RPMI8226 (cell line): ENCODE measurements at regions not wholly inside any gene's neighbourhood (a gene's known extent, or its start where the extent isn't known, plus 50 kb on each side); places are given as distances from the start of the nearest gene placed in this dataset.
"Not testable (repeated sequence)": the region's sequence is repeated elsewhere in the genome, so short reads cannot be mapped to it uniquely, and the experiment has no call there.

ENCODE experiments used
- DNase-seq: peaks from one replicate; pipeline ENCODE4 v3.0.0-alpha.2; 2015

DNA sequence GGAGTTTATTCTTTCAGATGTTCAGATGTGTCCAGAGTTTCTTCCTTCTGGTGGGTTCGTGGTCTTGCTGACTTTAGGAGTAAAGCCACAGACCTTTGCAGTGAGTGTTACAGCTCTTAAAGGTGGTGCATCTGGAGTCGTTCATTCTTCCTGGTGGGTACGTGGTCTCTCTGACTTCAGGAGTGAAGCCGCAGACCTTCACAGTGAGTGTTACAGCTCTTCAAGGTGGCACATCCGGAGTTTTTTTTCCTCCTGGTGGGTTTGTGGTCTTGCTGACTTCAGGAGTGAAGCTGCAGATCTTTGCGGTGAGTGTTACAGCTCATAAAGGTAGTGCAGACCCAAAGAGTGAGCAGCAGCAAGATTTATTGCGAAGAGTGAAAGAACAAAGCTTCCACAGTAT is 1263.2 kb downstream of the REEP3 start:
- DNase-seq: not testable (repeated sequence)

- no peak for DNase-seq
These were observed 1264.6 kb downstream of the REEP3 start for GRCh38 chr10:64785816-64786215.

DNA sequence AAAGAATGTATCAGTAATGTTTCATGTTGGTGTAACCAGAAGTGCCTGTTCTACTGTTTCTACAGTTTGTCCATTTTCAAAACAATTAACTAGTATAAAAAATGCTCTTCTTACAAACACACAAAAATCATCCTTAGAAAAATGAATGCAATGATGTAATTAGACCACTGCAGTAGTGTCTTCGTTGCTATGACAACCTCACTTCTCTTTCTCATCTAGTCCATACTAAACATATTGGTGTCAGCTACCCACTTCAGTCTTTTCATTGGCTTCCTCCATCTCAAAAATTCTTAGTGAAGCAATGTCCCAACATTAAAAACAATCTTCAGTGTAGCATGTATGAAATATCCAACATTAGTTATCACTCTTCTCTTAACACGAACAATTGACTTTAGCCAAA is 1265.8 kb downstream of the REEP3 start:
- no peak for DNase-seq

GRCh38 chr10:64795847-64796246 is 1274.6 kb downstream of the REEP3 start:
- DNase-seq: peak; percentile 25

DNA sequence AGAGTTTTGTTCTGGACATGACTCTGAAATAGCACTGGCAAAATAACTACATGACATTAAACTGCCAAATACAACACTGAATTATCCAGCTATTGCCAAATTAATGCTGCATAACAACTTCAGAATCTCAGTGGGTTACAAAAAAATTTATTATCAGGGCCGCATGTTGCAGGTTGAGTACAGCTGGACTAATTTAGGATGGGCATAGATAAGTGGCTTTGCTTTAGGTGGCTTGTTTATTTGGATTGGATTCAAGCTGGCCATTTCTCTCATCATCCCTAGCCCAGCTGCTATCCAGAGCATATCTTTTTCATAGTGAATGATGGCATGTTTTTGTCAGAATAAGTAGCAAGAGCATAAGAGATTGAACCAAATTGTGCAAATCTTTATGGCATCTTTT is 1277.1 kb downstream of the REEP3 start:
- no peak for DNase-seq

- not testable (repeated sequence) for DNase-seq
These were observed 1287.0 kb downstream of the REEP3 start for GRCh38 chr10:64808233-64808632.

DNA sequence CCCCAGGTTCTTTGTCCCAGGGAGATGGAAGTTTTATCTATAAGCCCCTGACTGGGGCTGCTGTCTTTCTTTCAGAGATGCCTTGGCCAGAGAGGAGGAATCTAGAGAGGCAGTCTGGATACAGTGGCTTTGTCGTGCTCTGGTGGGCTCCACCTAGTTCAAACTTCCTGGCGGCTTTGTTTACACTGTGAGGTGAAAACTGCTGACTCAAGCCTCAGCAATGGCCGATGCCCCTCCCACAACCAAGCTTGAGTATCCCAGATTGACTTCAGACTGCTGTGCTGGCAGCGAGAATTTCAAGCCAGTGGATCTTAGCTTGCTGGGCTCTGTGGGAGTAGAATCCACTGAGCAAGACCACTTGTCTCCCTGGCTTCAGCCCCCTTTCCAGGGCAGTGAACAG is 1288.8 kb downstream of the REEP3 start:
- peak; percentile 17 for DNase-seq

GRCh38 chr10:64813391-64813790 is 1292.2 kb downstream of the REEP3 start:
- DNase-seq: no peak

DNA sequence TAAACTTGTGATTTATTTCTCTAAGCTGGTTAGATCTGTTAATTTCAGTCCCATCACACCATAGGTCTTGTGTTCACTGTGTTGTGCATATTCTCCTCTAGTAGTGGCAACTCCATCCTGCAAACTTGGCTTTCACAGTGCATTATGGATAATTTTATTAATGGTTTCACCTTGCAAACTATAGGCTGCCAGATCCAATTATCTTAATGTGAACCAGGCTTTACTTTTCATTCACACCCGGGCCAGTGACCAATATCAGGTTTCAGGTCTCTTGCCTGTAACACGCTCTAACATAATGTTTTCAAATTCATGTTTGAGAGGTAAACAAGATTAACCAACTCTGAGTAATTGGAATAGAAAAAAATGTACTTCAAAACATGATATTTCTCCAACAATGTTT is 1293.0 kb downstream of the REEP3 start:
- DNase-seq: no peak

- DNase-seq: no peak
These were observed 1308.7 kb downstream of the REEP3 start for GRCh38 chr10:64829888-64830412.

DNA sequence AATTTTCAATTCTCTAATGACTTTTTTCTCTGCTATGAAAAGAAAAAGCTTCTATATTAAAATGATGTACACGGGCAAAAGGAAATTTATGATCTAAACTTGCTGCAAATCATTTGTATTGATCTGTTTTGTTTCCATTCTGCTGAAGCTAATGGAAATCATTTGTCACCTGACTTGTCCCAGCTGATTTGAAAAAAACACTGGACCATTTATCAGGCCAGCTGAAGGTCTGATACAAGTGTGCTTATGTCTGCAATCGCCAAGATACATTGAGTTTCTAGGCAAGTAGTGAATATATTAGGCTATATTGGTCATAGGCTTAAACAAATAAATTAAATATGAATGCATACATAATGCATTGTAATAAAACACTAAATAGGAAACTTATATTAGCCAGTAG is 1309.7 kb downstream of the REEP3 start:
- DNase-seq: no peak

DNA sequence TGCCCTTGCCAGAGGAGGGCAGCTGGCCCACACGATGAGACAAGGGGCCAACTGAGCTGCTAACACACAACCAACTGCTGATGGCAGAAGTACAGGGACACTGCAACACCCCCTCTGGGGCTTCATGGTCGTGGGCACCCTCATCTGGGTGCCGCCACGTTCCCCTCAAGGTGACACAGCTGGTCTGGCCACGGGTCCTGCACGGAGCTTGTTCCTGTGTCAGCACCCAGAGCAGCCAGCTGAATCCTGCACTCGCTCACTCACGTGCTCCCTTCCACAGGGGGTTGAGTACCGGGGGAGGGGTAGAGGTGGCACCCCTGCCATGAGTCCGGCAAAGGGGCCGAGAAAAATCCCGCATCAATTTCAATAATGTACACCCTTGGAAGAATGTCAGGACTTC is 1319.1 kb downstream of the REEP3 start:
- no peak for DNase-seq

GRCh38 chr10:64846700-64847099 is 1325.5 kb downstream of the REEP3 start:
- no peak for DNase-seq

DNA sequence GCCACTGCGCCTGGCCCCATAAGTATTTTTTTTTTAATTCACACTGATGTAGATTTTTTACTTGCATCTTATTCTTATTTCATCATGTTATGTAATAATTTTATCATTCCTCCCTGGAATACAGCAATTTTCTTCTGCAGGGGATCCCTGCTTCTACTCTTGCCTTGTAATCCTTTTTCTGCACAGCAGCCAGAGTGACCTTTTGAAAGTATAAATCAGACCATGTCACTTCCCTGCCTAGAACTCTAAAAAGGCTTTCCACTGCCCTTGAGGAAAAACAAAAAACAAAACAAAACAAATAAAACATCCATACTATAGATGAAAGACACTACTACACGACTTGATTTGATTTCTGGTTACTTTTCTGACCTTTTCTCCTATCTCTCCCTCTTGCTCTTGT is 1334.7 kb downstream of the REEP3 start:
- no peak for DNase-seq

DNA sequence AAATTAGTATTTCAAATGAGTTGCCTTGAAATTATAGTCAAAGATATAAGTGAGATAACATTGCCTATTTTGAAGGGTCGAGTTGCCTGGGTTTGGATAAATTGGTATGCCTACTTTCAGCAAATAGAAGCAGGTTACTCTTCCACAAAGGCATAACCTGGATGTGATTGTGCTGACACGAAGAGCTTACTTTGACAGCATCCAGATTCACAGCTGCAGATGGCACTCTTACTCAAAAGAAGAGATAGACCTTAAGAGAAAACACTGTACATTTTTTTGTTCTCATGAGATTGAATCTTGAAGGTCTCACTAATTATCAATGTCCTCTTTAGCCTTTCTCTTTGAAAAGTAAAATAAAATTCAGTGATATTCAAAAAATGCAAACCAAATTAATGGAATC is 1338.7 kb downstream of the REEP3 start:
- no peak for DNase-seq

DNA sequence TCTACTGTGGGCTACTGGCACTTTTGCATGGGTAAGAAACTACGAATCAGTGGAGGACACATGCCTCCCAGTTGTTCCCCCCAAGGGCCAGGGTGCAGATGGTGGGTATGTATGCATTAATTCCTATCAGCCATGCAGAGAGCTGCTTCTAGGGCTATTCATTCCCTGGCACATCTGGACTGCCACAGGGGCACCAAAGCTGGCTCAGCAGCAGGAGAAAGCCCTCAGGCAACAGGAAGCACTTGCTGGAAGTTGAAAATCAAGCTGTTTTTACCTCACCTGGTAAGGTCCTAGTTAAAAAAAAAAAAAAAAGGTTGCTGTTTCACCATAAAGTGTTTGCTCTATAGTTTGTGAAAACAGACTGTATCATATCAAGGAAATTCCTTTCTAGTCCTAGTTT is 1342.6 kb downstream of the REEP3 start:
- peak; percentile 23 for DNase-seq

- DNase-seq: no peak
These were observed 1346.3 kb downstream of the REEP3 start for GRCh38 chr10:64867501-64867962.

GRCh38 chr10:64873088-64873487 is 1351.9 kb downstream of the REEP3 start:
- DNase-seq: no peak

- DNase-seq: no peak
These were observed 1352.8 kb downstream of the REEP3 start for GRCh38 chr10:64873959-64874358.

GRCh38 chr10:64880546-64880945 is 1359.3 kb downstream of the REEP3 start:
- DNase-seq: no peak

- no peak for DNase-seq
These were observed 1360.1 kb downstream of the REEP3 start for GRCh38 chr10:64881257-64881656.

DNA sequence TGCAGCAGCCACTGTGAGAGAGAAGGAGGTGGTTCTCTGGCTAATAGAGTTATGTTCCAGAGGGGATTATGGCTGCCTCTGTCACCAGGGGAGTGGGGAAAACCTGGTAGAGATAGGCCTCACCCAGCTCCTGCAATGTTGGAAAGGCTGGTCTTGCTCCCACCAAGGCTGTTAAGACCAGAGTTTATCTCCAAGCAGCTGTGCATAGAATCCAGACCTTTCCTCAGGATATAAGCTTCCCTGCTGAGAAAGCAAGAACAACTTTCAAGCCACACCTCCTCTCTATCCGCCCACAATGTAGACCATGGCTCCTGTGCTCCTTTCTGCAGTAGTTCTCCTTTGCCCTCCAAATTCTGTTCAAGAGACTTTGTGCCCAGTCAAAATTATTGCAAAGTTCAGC is 1375.4 kb downstream of the REEP3 start:
- no peak for DNase-seq

DNA sequence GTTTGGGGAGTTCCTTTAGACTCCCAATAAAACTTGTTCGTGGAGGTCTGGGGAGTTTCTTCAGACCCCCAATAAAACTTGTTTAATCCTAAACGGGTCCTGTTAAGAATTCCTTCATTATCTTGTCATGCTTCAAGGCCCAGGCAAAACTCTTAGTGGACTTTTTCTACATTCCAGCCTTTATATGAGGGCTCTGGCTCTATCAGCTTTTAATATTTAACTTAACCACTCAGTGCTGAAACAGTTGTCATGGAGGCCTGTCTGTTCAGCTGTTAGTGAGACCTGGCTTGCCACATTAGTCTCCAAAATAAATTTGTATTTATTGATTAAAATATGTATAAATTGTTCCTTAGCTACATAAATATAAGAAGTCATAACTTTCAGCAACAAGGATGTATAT is 1385.1 kb downstream of the REEP3 start:
- DNase-seq: not testable (repeated sequence)

DNA sequence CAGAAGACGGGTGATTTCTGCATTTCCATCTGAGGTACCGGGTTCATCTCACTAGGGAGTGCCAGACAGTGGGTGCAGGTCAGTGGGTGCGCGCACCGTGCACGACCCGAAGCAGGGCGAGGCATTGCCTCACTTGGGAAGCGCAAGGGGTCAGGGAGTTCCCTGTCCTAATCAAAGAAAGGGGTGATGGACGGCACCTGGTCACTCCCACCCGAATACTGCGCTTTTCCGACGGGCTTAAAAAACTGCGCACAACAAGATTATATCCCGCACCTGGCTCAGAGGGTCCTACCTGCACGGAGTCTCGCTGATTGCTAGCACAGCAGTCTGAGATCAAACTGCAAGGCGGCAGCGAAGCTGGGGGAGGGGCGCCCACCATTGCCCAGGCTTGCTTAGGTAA is 1403.1 kb downstream of the REEP3 start:
- not testable (repeated sequence) for DNase-seq

GRCh38 chr10:64952042-64952441 is 1430.8 kb downstream of the REEP3 start:
- DNase-seq: no peak

DNA sequence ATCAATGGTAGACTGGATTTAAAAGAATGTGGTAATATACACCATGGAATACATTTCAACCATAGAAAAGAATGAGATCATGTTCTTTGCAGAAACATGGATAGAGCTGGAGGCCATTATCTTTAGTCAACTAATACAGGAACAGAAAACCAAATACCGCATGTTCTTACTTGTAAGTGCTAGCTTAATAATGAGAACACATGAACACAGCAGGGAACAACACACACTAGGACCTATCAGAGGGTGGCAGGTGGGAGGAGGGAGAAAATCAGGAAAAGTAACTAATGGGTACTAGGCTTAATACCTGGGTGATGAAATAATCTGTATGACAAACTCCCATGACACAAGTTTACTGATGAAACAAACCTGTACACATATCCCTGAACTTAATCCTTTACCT is 1435.2 kb downstream of the REEP3 start:
- no peak for DNase-seq
